H1 (cell line): ENCODE measurements at regions not wholly inside any gene's neighbourhood (a gene's known extent, or its start where the extent isn't known, plus 50 kb on each side); places are given as distances from the start of the nearest gene placed in this dataset.

Experiments
- CTCF ChIA-PET: fragments of 300-600 bp; sonication (Branson Sonifier 250); formaldehyde crosslinking; loops from one replicate; lab custom pipeline; 2021; ENCODE audit not compliant: partially characterized antibody; lab: Charles Lee
- POLR2A ChIA-PET: fragments of 300-600 bp; sonication (Branson Sonifier 250); formaldehyde crosslinking; loops from one replicate; lab custom pipeline; 2021; ENCODE audit warnings: inconsistent platforms; ENCODE audit not compliant: partially characterized antibody; lab: Charles Lee
- DNase-seq, 2 experiments: peaks; one replicate each; pipeline versions ENCODE4 v3.0.0 to v3.0.0-alpha.2; 2010 to 2022; ENCODE audit warnings: low spot score in 2 of 2, low read depth in 1 of 2, mixed read lengths in 1 of 2
- FAIRE-seq: peaks from 2 replicates; lab custom pipeline; 2011; peaks lifted over from hg19 to GRCh38; lab: Jason Lieb, UNC
- H2AFZ ChIP-seq: 2 replicates; pipeline ENCODE4 v1.8.1; 2012; ENCODE audit warnings: low read length, inconsistent platforms
- H2AK5ac ChIP-seq: 2 replicates; pipeline ENCODE4 v1.6.1; 2013; ENCODE audit warnings: low read depth, low read length
- H2BK120ac ChIP-seq: replicated peaks from 2 replicates; pipeline ENCODE3; 2013; ENCODE audit warnings: low read depth, low read length, inconsistent platforms
- H2BK12ac ChIP-seq: 2 replicates; pipeline ENCODE4 v1.6.1; 2013; ENCODE audit warnings: low read depth, low read length
- H2BK15ac ChIP-seq: 2 replicates; pipeline ENCODE4 v1.6.1; 2013; ENCODE audit warnings: low read length
- H2BK20ac ChIP-seq: 2 replicates; pipeline ENCODE4 v1.6.1; 2013; ENCODE audit warnings: low read length
- H2BK5ac ChIP-seq: 2 replicates; pipeline ENCODE4 v1.6.1; 2013; ENCODE audit warnings: low read depth, low read length
- H3K14ac ChIP-seq: 2 replicates; pipeline ENCODE4 v1.6.1; 2013; ENCODE audit warnings: inconsistent platforms; ENCODE audit not compliant: insufficient read length
- H3K18ac ChIP-seq: 2 replicates; pipeline ENCODE4 v1.6.1; 2013; ENCODE audit warnings: low read length; ENCODE audit errors: extremely low read depth
- H3K23ac ChIP-seq: 2 replicates; pipeline ENCODE4 v1.6.1; 2013; ENCODE audit warnings: inconsistent platforms; ENCODE audit not compliant: insufficient read length
- H3K23me2 ChIP-seq: 2 replicates; pipeline ENCODE4 v1.6.1; 2013; ENCODE audit warnings: low read depth, low read length
- H3K27ac ChIP-seq: 2 replicates; pipeline ENCODE4 v1.6.1; 2011; ENCODE audit warnings: low read depth, low read length, inconsistent platforms
- H3K27me3 ChIP-seq, 4 experiments: replicated peaks in 1 of 4; 1 replicate in 1 of 4; 2 replicates in 3 of 4; pipeline versions ENCODE4 v1.6.1 to v1.8.1; 2011 to 2013; ENCODE audit warnings: low read length in 3 of 4, mild to moderate bottlenecking in 3 of 4, inconsistent platforms in 2 of 4, mixed read lengths in 2 of 4, moderate library complexity in 1 of 4; ENCODE audit not compliant: control insufficient read depth in 3 of 4, insufficient read depth in 3 of 4; ENCODE audit errors: extremely low read depth in 1 of 4
- H3K36me3 ChIP-seq, 4 experiments: 2 replicates each; pipeline versions ENCODE4 v1.6.1 to v1.8.1; 2011 to 2013; ENCODE audit warnings: mild to moderate bottlenecking in 4 of 4, low read length in 3 of 4, moderate library complexity in 2 of 4, control low read depth in 1 of 4, inconsistent platforms in 1 of 4; ENCODE audit not compliant: insufficient read depth in 4 of 4, control insufficient read depth in 2 of 4
- H3K4ac ChIP-seq: replicated peaks from 2 replicates; pipeline ENCODE3; 2013; ENCODE audit warnings: low read length, low read depth, mixed read lengths, inconsistent platforms; ENCODE audit not compliant: insufficient read length
- H3K4me1 ChIP-seq, 4 experiments: replicated peaks in 1 of 4; 1 replicate in 1 of 4; 2 replicates in 3 of 4; pipeline versions ENCODE4 v1.6.1 to v1.8.1; 2011 to 2013; ENCODE audit warnings: low read length in 3 of 4, inconsistent platforms in 2 of 4, mixed read lengths in 1 of 4; ENCODE audit not compliant: insufficient read depth in 4 of 4, control insufficient read depth in 3 of 4
- H3K4me2 ChIP-seq, 2 experiments: 2 replicates each; pipeline versions ENCODE4 v1.6.1 to v1.8.1; 2011 to 2013; ENCODE audit warnings: low read depth in 2 of 2, low read length in 2 of 2, control low read depth in 1 of 2, inconsistent platforms in 1 of 2, mild to moderate bottlenecking in 1 of 2; ENCODE audit not compliant: insufficient read depth in 1 of 2
- H3K4me3 ChIP-seq, 4 experiments: fragments of 200-600, 300-600 bp in 1 of 4; sonication (generic), shearing (Covaris generic), sonication (Bioruptor Twin) in 1 of 4; 2 replicates each; pipeline versions ENCODE4 v1.5.1 to v1.8.1; 2011 to 2016; ENCODE audit warnings: low read length in 4 of 4, low read depth in 3 of 4, control low read depth in 2 of 4, inconsistent platforms in 2 of 4, mild to moderate bottlenecking in 2 of 4, mixed read lengths in 1 of 4, moderate library complexity in 1 of 4; ENCODE audit not compliant: insufficient read depth in 2 of 4; ENCODE audit errors: extremely low read depth in 1 of 4
- H3K56ac ChIP-seq: replicated peaks from 2 replicates; pipeline ENCODE3; 2013; ENCODE audit warnings: low read depth, mild to moderate bottlenecking, mixed read lengths, low read length, inconsistent platforms; ENCODE audit not compliant: insufficient read length
- H3K79me1 ChIP-seq: 2 replicates; pipeline ENCODE4 v1.6.1; 2013; ENCODE audit warnings: low read depth, low read length, control low read depth
- H3K79me2 ChIP-seq, 2 experiments: 2 replicates each; pipeline versions ENCODE4 v1.6.1 to v1.8.1; 2012 to 2013; ENCODE audit warnings: low read length in 2 of 2, mild to moderate bottlenecking in 2 of 2, inconsistent platforms in 1 of 2; ENCODE audit not compliant: insufficient read depth in 2 of 2, control insufficient read depth in 1 of 2
- H3K9ac ChIP-seq, 4 experiments: replicated peaks in 1 of 4; 1 replicate in 1 of 4; 2 replicates in 3 of 4; pipeline versions ENCODE4 v1.6.1 to v1.8.1; 2011 to 2013; ENCODE audit warnings: low read depth in 3 of 4, low read length in 3 of 4, control low read depth in 2 of 4, mild to moderate bottlenecking in 2 of 4, moderate library complexity in 2 of 4, inconsistent platforms in 1 of 4; ENCODE audit errors: extremely low read depth in 1 of 4
- H3K9me3 ChIP-seq, 2 experiments: 2 replicates each; pipeline versions ENCODE4 v1.6.1 to v1.8.1; 2012 to 2013; ENCODE audit warnings: mild to moderate bottlenecking in 2 of 2, moderate library complexity in 2 of 2, control low read depth in 1 of 2, inconsistent platforms in 1 of 2, low read depth in 1 of 2, low read length in 1 of 2, mixed read lengths in 1 of 2; ENCODE audit not compliant: insufficient read depth in 2 of 2
- H4K20me1 ChIP-seq, 2 experiments: replicated peaks in 1 of 2; 2 replicates each; pipeline versions ENCODE3 to v1.8.1; 2011 to 2013; ENCODE audit warnings: inconsistent platforms in 2 of 2, low read length in 2 of 2, mild to moderate bottlenecking in 1 of 2; ENCODE audit not compliant: insufficient read depth in 2 of 2, control insufficient read depth in 1 of 2
- H4K5ac ChIP-seq: 2 replicates; pipeline ENCODE4 v1.6.1; 2013; ENCODE audit warnings: low read length, low read depth, mixed read lengths, inconsistent platforms; ENCODE audit not compliant: insufficient read length
- H4K8ac ChIP-seq: 2 replicates; pipeline ENCODE4 v1.8.0; 2013; ENCODE audit warnings: mild to moderate bottlenecking, moderate library complexity, low read length, inconsistent platforms; ENCODE audit not compliant: insufficient read depth; ENCODE audit errors: extremely low read depth
- H4K91ac ChIP-seq: replicated peaks from 2 replicates; pipeline ENCODE3; 2013; ENCODE audit warnings: low read length, mixed read lengths, inconsistent platforms; ENCODE audit not compliant: insufficient read length
- CBX5 ChIP-seq: fragments of 300-800, 300-1000 bp; sonication (generic); IDR thresholded peaks from 2 replicates; pipeline ENCODE4 v1.7.1; 2016; ENCODE audit warnings: antibody characterized with exemption, low read length, low read depth
- CEBPB ChIP-seq: IDR thresholded peaks from 2 replicates; pipeline ENCODE4 v1.6.1; 2012; ENCODE audit warnings: low read depth, low read length
- CREB1 ChIP-seq: IDR thresholded peaks from 2 replicates; pipeline ENCODE4 v1.6.1; 2012; ENCODE audit warnings: inconsistent platforms
- CTBP2 ChIP-seq: IDR thresholded peaks from 2 replicates; pipeline ENCODE4 v1.7.0; 2011; ENCODE audit warnings: borderline replicate concordance, mild to moderate bottlenecking, moderate library complexity, mixed read lengths, low read length; ENCODE audit not compliant: insufficient read depth, insufficient read length
- GTF2F1 ChIP-seq: IDR thresholded peaks from 2 replicates; pipeline ENCODE4 v1.6.1; 2012; ENCODE audit warnings: low read depth, low read length, improper control_type of control experiment, borderline replicate concordance
- JUND ChIP-seq: IDR thresholded peaks from 2 replicates; pipeline ENCODE4 v1.6.1; 2011; ENCODE audit warnings: mild to moderate bottlenecking, improper control_type of control experiment, low read length
- NANOG ChIP-seq: IDR thresholded peaks from 2 replicates; pipeline ENCODE4 v1.6.1; 2011; ENCODE audit warnings: low read length, low read depth, mild to moderate bottlenecking, inconsistent platforms; ENCODE audit not compliant: insufficient read depth, poor library complexity, severe bottlenecking
- POLR2AphosphoS5 ChIP-seq: IDR thresholded peaks from 2 replicates; pipeline ENCODE4 v1.6.1; 2011; ENCODE audit warnings: low read depth, low read length
- RBBP5 ChIP-seq: IDR thresholded peaks from 2 replicates; pipeline ENCODE4 v1.7.1; 2012; ENCODE audit warnings: low read depth, mild to moderate bottlenecking, inconsistent platforms, low read length, moderate library complexity, borderline replicate concordance
- SP2 ChIP-seq: IDR thresholded peaks from 2 replicates; pipeline ENCODE4 v1.6.1; 2012; ENCODE audit warnings: mild to moderate bottlenecking, low read length, inconsistent platforms
- SRF ChIP-seq: IDR thresholded peaks from 2 replicates; pipeline ENCODE4 v1.6.1; 2011; ENCODE audit warnings: mild to moderate bottlenecking, low read depth, low read length, moderate library complexity
- TF ChIP-seq, protein P1 (sequence below): IDR thresholded peaks from 2 replicates; pipeline ENCODE4 v1.6.1; 2011; ENCODE audit warnings: low read length, improper control_type of control experiment

DNA sequence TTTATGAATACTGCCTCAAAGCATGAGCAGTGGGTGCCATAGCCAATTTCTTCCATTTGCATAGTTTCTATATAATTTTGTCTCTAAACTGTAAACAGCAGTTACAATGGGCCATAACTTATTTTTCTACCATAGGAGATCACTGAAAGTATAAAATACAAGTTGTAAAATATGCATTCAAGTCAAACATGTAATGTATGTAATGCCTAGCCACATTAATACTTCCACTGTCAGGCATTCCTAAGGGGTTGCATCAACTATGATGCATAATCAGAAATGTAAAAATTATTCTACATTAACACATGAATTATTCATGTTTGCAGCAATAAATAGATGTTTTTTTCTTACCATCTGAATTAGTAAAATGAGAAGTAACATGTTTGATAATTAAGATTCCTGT, 560.3 kb upstream of the ZP4 start:
- no peak overlapping the region for H3K4ac ChIP-seq
- H2BK20ac ChIP-seq, result no peak overlapping the region
- no peak overlapping the region for H4K5ac ChIP-seq
- no peak overlapping the region for H3K27ac ChIP-seq
- DNase-seq (no peak), FAIRE-seq (no peak)
- H3K9ac ChIP-seq, result no peak overlapping the region
- CTCF ChIA-PET, result interaction anchor here (1.4 kb wide), 1 partner anchor 587 kb away, joined by 4 read pairs; no protein-coding TSS in a partner anchor
- H4K20me1 ChIP-seq, result no peaks in the 10 kb centered on the region
- H3K4me2 ChIP-seq, result no peak overlapping the region
- no peak overlapping the region for H3K18ac ChIP-seq
- no peak for TF ChIP-seq GTF2F1
- TF ChIP-seq CBX5, result no peak
- no peak for TF ChIP-seq JUND
- no peak for TF ChIP-seq POLR2AphosphoS5
- TF ChIP-seq NANOG, result no peak
- no peak for TF ChIP-seq CEBPB
- TF ChIP-seq, protein P1, sequence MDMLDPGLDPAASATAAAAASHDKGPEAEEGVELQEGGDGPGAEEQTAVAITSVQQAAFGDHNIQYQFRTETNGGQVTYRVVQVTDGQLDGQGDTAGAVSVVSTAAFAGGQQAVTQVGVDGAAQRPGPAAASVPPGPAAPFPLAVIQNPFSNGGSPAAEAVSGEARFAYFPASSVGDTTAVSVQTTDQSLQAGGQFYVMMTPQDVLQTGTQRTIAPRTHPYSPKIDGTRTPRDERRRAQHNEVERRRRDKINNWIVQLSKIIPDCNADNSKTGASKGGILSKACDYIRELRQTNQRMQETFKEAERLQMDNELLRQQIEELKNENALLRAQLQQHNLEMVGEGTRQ, result no peak
- no peak for TF ChIP-seq RBBP5
- TF ChIP-seq SP2, result no peak
- TF ChIP-seq CREB1, result no peak
- no peak for TF ChIP-seq CTBP2
- no peak for TF ChIP-seq SRF
- H3K79me2 ChIP-seq, result no peaks in the 10 kb centered on the region
- H3K4me3 ChIP-seq, result no peak overlapping the region
- no peaks in the 10 kb centered on the region; the same call in 1 of the 2 replicates for H3K23me2 ChIP-seq
- POLR2A ChIA-PET, result no interaction called here
- no peak overlapping the region for H4K91ac ChIP-seq
- H2BK120ac ChIP-seq, result no peak overlapping the region
- no peaks in the 10 kb centered on the region for H3K79me1 ChIP-seq
- no peaks in the 10 kb centered on the region for H3K27me3 ChIP-seq
- H3K23ac ChIP-seq, result no peak overlapping the region
- H2BK12ac ChIP-seq, result no peak overlapping the region
- no peak overlapping the region for H2AK5ac ChIP-seq
- H3K9me3 ChIP-seq, result no peaks in the 10 kb centered on the region
- no peak overlapping the region for H3K14ac ChIP-seq
- no peak overlapping the region for H2BK5ac ChIP-seq
- H2AFZ ChIP-seq, result no peak overlapping the region
- no peak overlapping the region for H2BK15ac ChIP-seq
- no peaks in the 10 kb centered on the region for H3K4me1 ChIP-seq
- no peak overlapping the region for H4K8ac ChIP-seq
- H3K36me3 ChIP-seq, result no peaks in the 10 kb centered on the region
- no peak overlapping the region for H3K56ac ChIP-seq
